ENCODE measurements at regions not wholly inside any gene's neighbourhood (a gene's known extent, or its start where the extent isn't known, plus 50 kb on each side); places are given as distances from the start of the nearest gene placed in this dataset.

DNA sequence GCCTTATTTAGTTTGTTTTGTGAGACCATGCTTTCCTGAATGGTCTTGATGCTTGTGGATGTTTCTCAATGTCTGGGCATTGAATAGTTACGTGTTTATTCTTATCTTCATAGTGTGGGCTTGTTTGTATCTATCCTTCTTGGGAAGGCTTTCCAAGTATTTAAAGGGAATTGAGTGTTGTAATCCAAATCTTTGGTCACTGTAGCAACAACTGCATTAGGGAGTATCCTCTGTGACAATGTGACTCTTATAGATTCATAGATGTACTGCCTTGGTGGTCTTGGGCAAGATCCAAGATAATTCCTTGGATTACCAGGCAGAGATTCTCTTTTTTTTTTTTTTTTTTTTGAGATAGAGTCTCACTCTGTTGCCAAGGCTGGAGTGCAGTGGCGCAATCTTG is 598.4 kb downstream of the CBLN4 start:
- DNase-seq (ENCODE audit: low read depth), result no peak
- TF ChIP-seq, protein P1, sequence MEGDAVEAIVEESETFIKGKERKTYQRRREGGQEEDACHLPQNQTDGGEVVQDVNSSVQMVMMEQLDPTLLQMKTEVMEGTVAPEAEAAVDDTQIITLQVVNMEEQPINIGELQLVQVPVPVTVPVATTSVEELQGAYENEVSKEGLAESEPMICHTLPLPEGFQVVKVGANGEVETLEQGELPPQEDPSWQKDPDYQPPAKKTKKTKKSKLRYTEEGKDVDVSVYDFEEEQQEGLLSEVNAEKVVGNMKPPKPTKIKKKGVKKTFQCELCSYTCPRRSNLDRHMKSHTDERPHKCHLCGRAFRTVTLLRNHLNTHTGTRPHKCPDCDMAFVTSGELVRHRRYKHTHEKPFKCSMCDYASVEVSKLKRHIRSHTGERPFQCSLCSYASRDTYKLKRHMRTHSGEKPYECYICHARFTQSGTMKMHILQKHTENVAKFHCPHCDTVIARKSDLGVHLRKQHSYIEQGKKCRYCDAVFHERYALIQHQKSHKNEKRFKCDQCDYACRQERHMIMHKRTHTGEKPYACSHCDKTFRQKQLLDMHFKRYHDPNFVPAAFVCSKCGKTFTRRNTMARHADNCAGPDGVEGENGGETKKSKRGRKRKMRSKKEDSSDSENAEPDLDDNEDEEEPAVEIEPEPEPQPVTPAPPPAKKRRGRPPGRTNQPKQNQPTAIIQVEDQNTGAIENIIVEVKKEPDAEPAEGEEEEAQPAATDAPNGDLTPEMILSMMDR (conservative IDR thresholded peaks at IDR 0.05; ENCODE audit: low read depth, low read length), result no peak
- H3K4me3 ChIP-seq (ENCODE audit: low read length), result no peak overlapping the region

DNA sequence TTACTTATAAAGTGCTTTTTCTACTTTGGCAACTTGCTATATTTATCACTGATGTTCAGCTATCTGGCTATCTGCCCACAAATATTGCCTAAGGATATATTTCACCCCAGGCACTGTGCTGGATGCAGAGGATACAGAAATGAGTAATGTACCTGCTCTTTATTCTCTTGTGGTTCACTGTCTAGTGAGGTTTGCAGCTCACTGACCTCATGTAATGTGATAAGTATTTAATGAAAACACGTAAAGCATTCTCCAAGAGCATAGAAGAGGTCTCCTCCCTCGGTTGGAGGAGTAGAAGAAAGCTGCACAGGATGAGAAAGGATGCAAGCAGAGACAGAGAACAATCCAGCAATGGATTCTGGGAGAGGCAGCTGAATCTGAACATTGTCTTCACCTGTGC is 610.7 kb downstream of the CBLN4 start:
- TF ChIP-seq, protein P1 (conservative IDR thresholded peaks at IDR 0.05; ENCODE audit: low read depth, low read length), result no peak
- H3K4me3 ChIP-seq (ENCODE audit: low read length), result no peak overlapping the region
- no peak for DNase-seq (ENCODE audit: low read depth)

DNA sequence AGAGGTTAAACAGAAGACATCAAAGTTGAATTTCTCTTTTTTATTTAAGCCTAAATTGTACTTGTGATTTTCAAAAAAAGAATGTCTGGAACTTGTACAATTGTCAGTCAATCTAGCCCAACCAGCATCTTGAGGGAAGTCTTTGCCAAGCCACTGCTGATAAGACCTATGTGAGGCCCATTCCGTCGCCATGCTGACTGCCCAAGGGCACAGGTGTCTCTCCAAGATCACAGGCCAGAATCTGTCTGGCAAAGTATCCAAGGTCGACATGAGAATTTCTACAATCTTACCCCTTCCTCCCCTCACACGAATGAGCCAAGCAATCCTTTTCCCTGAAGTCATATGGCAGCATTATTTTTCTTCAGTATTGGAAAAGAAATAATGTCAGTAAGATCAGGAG is 614.5 kb downstream of the CBLN4 start:
- DNase-seq (ENCODE audit: low read depth), result no peak
- H3K4me3 ChIP-seq (ENCODE audit: low read length), result no peak overlapping the region
- TF ChIP-seq, protein P1 (conservative IDR thresholded peaks at IDR 0.05; ENCODE audit: low read depth, low read length), result no peak

DNA sequence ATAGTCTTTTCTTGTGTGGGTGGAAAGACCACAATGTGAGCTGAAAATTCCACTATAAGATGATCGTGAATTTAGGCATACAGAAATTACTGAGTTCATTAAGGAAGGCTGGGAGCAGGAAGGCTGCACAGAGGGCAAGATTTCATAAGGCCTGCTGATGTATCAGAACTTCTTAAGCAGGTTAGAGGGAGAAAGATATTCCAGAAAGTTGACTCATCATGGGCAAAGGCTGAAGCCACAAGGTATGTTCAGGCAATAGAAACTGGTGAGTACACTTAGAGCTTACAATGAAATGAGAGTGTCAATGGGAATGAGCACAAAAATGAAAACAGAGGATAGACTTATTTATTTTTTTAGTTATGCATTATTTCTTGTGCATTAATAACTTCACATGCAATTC is 618.6 kb downstream of the CBLN4 start:
- DNase-seq (ENCODE audit: low read depth), result no peak
- TF ChIP-seq, protein P1 (conservative IDR thresholded peaks at IDR 0.05; ENCODE audit: low read depth, low read length), result no peak
- no peak overlapping the region for H3K4me3 ChIP-seq (ENCODE audit: low read length)

DNA sequence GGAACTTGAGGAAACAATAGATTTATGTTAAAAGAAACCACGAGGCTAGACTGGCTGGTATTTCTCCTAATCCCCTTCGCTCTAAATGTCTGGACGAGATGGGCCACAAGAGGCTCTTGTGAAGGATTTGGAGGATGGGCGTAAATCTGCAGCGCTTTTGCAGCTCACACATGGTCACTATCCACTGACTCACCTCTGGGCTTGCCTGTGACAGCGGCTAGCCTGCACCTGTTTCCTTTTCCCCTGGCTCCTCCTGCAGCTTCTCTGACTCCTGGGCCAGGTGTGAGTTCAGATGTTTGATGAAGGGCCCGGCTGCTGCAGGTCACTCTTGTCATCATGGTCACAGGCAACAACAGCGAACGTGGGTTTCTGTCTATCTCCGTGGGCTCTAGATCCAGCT is 629.4 kb downstream of the CBLN4 start:
- H3K4me3 ChIP-seq (ENCODE audit: low read length), result no peak overlapping the region
- TF ChIP-seq, protein P1 (conservative IDR thresholded peaks at IDR 0.05; ENCODE audit: low read depth, low read length), result no peak
- DNase-seq (ENCODE audit: low read depth), result no peak

DNA sequence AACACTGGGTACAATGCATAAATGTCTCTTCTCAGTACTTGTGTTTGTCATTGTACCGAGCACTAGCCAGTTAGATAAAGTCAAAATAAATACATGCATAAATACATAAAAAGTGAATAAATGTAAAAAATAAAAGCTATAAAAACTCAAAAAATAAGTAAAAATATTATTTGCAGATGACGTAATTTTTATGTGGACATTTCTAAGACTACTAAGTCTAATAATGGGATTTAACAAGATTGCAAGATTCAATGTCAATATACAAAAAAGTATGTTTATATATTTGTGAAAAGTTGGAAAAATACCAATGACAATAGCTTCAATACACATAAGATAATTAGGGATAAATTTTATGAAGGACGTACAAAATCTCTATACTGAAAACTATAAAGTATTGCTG is 639.6 kb downstream of the CBLN4 start:
- H3K4me3 ChIP-seq (ENCODE audit: low read length), result no peak overlapping the region
- TF ChIP-seq, protein P1 (conservative IDR thresholded peaks at IDR 0.05; ENCODE audit: low read depth, low read length), result no peak
- no peak for DNase-seq (ENCODE audit: low read depth)

DNA sequence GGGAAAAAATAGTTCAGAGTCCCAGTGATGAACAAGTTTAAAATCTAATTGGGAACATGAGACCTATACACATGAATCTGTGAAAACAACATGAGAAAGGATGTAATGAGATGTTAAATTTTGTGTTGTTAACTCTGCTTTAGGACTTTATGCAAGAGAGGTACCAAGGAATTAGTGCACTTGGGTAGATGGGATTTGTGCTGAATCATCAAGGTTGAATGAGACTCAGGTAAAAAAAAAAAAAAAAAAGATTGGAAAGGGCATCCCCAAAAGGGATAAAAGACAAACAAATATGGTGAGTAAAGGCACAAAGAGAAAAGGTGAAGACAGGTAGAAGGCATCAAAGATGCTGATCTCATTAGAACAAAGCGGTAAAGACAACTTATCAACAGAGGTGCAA is 644.4 kb downstream of the CBLN4 start:
- H3K4me3 ChIP-seq (ENCODE audit: low read length), result no peak overlapping the region
- TF ChIP-seq, protein P1 (conservative IDR thresholded peaks at IDR 0.05; ENCODE audit: low read depth, low read length), result no peak
- no peak for DNase-seq (ENCODE audit: low read depth)

All from retinal pigment epithelial cell (primary cell).